H1 (cell line): ENCODE measurements at regions not wholly inside any gene's neighbourhood (a gene's known extent, or its start where the extent isn't known, plus 50 kb on each side); places are given as distances from the start of the nearest gene placed in this dataset.

Experiments used
- CTCF ChIA-PET: fragments of 300-600 bp; sonication (Branson Sonifier 250); formaldehyde crosslinking; loops from one replicate; lab custom pipeline; 2021; ENCODE audit not compliant: partially characterized antibody; lab: Charles Lee
- POLR2A ChIA-PET: fragments of 300-600 bp; sonication (Branson Sonifier 250); formaldehyde crosslinking; loops from one replicate; lab custom pipeline; 2021; ENCODE audit warnings: inconsistent platforms; ENCODE audit not compliant: partially characterized antibody; lab: Charles Lee
- DNase-seq, 2 experiments: peaks; one replicate each; pipeline versions ENCODE4 v3.0.0 to v3.0.0-alpha.2; 2010 to 2022; ENCODE audit warnings: low spot score in 2 of 2, low read depth in 1 of 2, mixed read lengths in 1 of 2
- FAIRE-seq: peaks from 2 replicates; lab custom pipeline; 2011; peaks lifted over from hg19 to GRCh38; lab: Jason Lieb, UNC
- H2AFZ ChIP-seq: 2 replicates; pipeline ENCODE4 v1.8.1; 2012; ENCODE audit warnings: low read length, inconsistent platforms
- H2AK5ac ChIP-seq: 2 replicates; pipeline ENCODE4 v1.6.1; 2013; ENCODE audit warnings: low read depth, low read length
- H2BK120ac ChIP-seq: replicated peaks from 2 replicates; pipeline ENCODE3; 2013; ENCODE audit warnings: low read depth, low read length, inconsistent platforms
- H2BK12ac ChIP-seq: 2 replicates; pipeline ENCODE4 v1.6.1; 2013; ENCODE audit warnings: low read depth, low read length
- H2BK15ac ChIP-seq: 2 replicates; pipeline ENCODE4 v1.6.1; 2013; ENCODE audit warnings: low read length
- H2BK20ac ChIP-seq: 2 replicates; pipeline ENCODE4 v1.6.1; 2013; ENCODE audit warnings: low read length
- H2BK5ac ChIP-seq: 2 replicates; pipeline ENCODE4 v1.6.1; 2013; ENCODE audit warnings: low read depth, low read length
- H3K14ac ChIP-seq: 2 replicates; pipeline ENCODE4 v1.6.1; 2013; ENCODE audit warnings: inconsistent platforms; ENCODE audit not compliant: insufficient read length
- H3K18ac ChIP-seq: 2 replicates; pipeline ENCODE4 v1.6.1; 2013; ENCODE audit warnings: low read length; ENCODE audit errors: extremely low read depth
- H3K23ac ChIP-seq: 2 replicates; pipeline ENCODE4 v1.6.1; 2013; ENCODE audit warnings: inconsistent platforms; ENCODE audit not compliant: insufficient read length
- H3K23me2 ChIP-seq: 2 replicates; pipeline ENCODE4 v1.6.1; 2013; ENCODE audit warnings: low read depth, low read length
- H3K27ac ChIP-seq: 2 replicates; pipeline ENCODE4 v1.6.1; 2011; ENCODE audit warnings: low read depth, low read length, inconsistent platforms
- H3K27me3 ChIP-seq, 4 experiments: replicated peaks in 1 of 4; 1 replicate in 1 of 4; 2 replicates in 3 of 4; pipeline versions ENCODE4 v1.6.1 to v1.8.1; 2011 to 2013; ENCODE audit warnings: low read length in 3 of 4, mild to moderate bottlenecking in 3 of 4, inconsistent platforms in 2 of 4, mixed read lengths in 2 of 4, moderate library complexity in 1 of 4; ENCODE audit not compliant: control insufficient read depth in 3 of 4, insufficient read depth in 3 of 4; ENCODE audit errors: extremely low read depth in 1 of 4
- H3K36me3 ChIP-seq, 4 experiments: 2 replicates each; pipeline versions ENCODE4 v1.6.1 to v1.8.1; 2011 to 2013; ENCODE audit warnings: mild to moderate bottlenecking in 4 of 4, low read length in 3 of 4, moderate library complexity in 2 of 4, control low read depth in 1 of 4, inconsistent platforms in 1 of 4; ENCODE audit not compliant: insufficient read depth in 4 of 4, control insufficient read depth in 2 of 4
- H3K4ac ChIP-seq: replicated peaks from 2 replicates; pipeline ENCODE3; 2013; ENCODE audit warnings: low read length, low read depth, mixed read lengths, inconsistent platforms; ENCODE audit not compliant: insufficient read length
- H3K4me1 ChIP-seq, 4 experiments: replicated peaks in 1 of 4; 1 replicate in 1 of 4; 2 replicates in 3 of 4; pipeline versions ENCODE4 v1.6.1 to v1.8.1; 2011 to 2013; ENCODE audit warnings: low read length in 3 of 4, inconsistent platforms in 2 of 4, mixed read lengths in 1 of 4; ENCODE audit not compliant: insufficient read depth in 4 of 4, control insufficient read depth in 3 of 4
- H3K4me2 ChIP-seq, 2 experiments: 2 replicates each; pipeline versions ENCODE4 v1.6.1 to v1.8.1; 2011 to 2013; ENCODE audit warnings: low read depth in 2 of 2, low read length in 2 of 2, control low read depth in 1 of 2, inconsistent platforms in 1 of 2, mild to moderate bottlenecking in 1 of 2; ENCODE audit not compliant: insufficient read depth in 1 of 2
- H3K4me3 ChIP-seq, 4 experiments: fragments of 200-600, 300-600 bp in 1 of 4; sonication (generic), shearing (Covaris generic), sonication (Bioruptor Twin) in 1 of 4; 2 replicates each; pipeline versions ENCODE4 v1.5.1 to v1.8.1; 2011 to 2016; ENCODE audit warnings: low read length in 4 of 4, low read depth in 3 of 4, control low read depth in 2 of 4, inconsistent platforms in 2 of 4, mild to moderate bottlenecking in 2 of 4, mixed read lengths in 1 of 4, moderate library complexity in 1 of 4; ENCODE audit not compliant: insufficient read depth in 2 of 4; ENCODE audit errors: extremely low read depth in 1 of 4
- H3K56ac ChIP-seq: replicated peaks from 2 replicates; pipeline ENCODE3; 2013; ENCODE audit warnings: low read depth, mild to moderate bottlenecking, mixed read lengths, low read length, inconsistent platforms; ENCODE audit not compliant: insufficient read length
- H3K79me1 ChIP-seq: 2 replicates; pipeline ENCODE4 v1.6.1; 2013; ENCODE audit warnings: low read depth, low read length, control low read depth
- H3K79me2 ChIP-seq, 2 experiments: 2 replicates each; pipeline versions ENCODE4 v1.6.1 to v1.8.1; 2012 to 2013; ENCODE audit warnings: low read length in 2 of 2, mild to moderate bottlenecking in 2 of 2, inconsistent platforms in 1 of 2; ENCODE audit not compliant: insufficient read depth in 2 of 2, control insufficient read depth in 1 of 2
- H3K9ac ChIP-seq, 4 experiments: replicated peaks in 1 of 4; 1 replicate in 1 of 4; 2 replicates in 3 of 4; pipeline versions ENCODE4 v1.6.1 to v1.8.1; 2011 to 2013; ENCODE audit warnings: low read depth in 3 of 4, low read length in 3 of 4, control low read depth in 2 of 4, mild to moderate bottlenecking in 2 of 4, moderate library complexity in 2 of 4, inconsistent platforms in 1 of 4; ENCODE audit errors: extremely low read depth in 1 of 4
- H3K9me3 ChIP-seq, 2 experiments: 2 replicates each; pipeline versions ENCODE4 v1.6.1 to v1.8.1; 2012 to 2013; ENCODE audit warnings: mild to moderate bottlenecking in 2 of 2, moderate library complexity in 2 of 2, control low read depth in 1 of 2, inconsistent platforms in 1 of 2, low read depth in 1 of 2, low read length in 1 of 2, mixed read lengths in 1 of 2; ENCODE audit not compliant: insufficient read depth in 2 of 2
- H4K20me1 ChIP-seq, 2 experiments: replicated peaks in 1 of 2; 2 replicates each; pipeline versions ENCODE3 to v1.8.1; 2011 to 2013; ENCODE audit warnings: inconsistent platforms in 2 of 2, low read length in 2 of 2, mild to moderate bottlenecking in 1 of 2; ENCODE audit not compliant: insufficient read depth in 2 of 2, control insufficient read depth in 1 of 2
- H4K5ac ChIP-seq: 2 replicates; pipeline ENCODE4 v1.6.1; 2013; ENCODE audit warnings: low read length, low read depth, mixed read lengths, inconsistent platforms; ENCODE audit not compliant: insufficient read length
- H4K8ac ChIP-seq: 2 replicates; pipeline ENCODE4 v1.8.0; 2013; ENCODE audit warnings: mild to moderate bottlenecking, moderate library complexity, low read length, inconsistent platforms; ENCODE audit not compliant: insufficient read depth; ENCODE audit errors: extremely low read depth
- H4K91ac ChIP-seq: replicated peaks from 2 replicates; pipeline ENCODE3; 2013; ENCODE audit warnings: low read length, mixed read lengths, inconsistent platforms; ENCODE audit not compliant: insufficient read length
- CHD2 ChIP-seq: IDR thresholded peaks from 2 replicates; pipeline ENCODE4 v1.6.1; 2012; ENCODE audit warnings: low read length, improper control_type of control experiment
- EZH2 ChIP-seq: fragments of 200-600 bp; sonication (generic); IDR thresholded peaks from 2 replicates; pipeline ENCODE4 v1.7.1; 2012; ENCODE audit warnings: low read depth, mild to moderate bottlenecking, moderate library complexity, low read length, inconsistent platforms; ENCODE audit not compliant: severe bottlenecking
- HDAC6 ChIP-seq: IDR thresholded peaks from one replicate; pipeline ENCODE4 v1.7.1; 2012; ENCODE audit warnings: low read depth, mild to moderate bottlenecking, inconsistent platforms, low read length, moderate library complexity
- SP1 ChIP-seq: IDR thresholded peaks from 2 replicates; pipeline ENCODE4 v1.6.1; 2011; ENCODE audit warnings: low read depth, low read length
- ZNF274 ChIP-seq: IDR thresholded peaks from 2 replicates; pipeline ENCODE4 v1.7.0; 2012; ENCODE audit warnings: low read length, borderline replicate concordance; ENCODE audit errors: extremely low read depth
- WGBS, 2 experiments: shearing (Covaris generic) in 1 of 2; methylation state at CpG; one replicate each; pipeline versions ENCODE4 v1.1.6 to v1.1.7; 2013 to 2015; ENCODE audit warnings: low lambda C conversion rate in 2 of 2, mixed read lengths in 2 of 2, inconsistent platforms in 1 of 2, low coverage in 1 of 2, missing lambda C conversion rate in 1 of 2; ENCODE audit not compliant: insufficient replicate concordance in 2 of 2, insufficient coverage in 1 of 2, insufficient read length in 1 of 2; ENCODE audit errors: extremely low coverage in 1 of 2, missing lambda C conversion rate in 1 of 2; 5-methylcytosine and 5-hydroxymethylcytosine counted together

GRCh38 chr2:7373156-7373555 is 455.9 kb downstream of the RNF144A start:
- 86% methylated on average over 1 of the region's 1 CpG; no CpG with 5 or more reads in 1 of the 2 experiments for WGBS, 2 experiments
- no peak overlapping the region for H2BK20ac ChIP-seq
- no peak overlapping the region for H4K91ac ChIP-seq
- no peak overlapping the region for H4K5ac ChIP-seq
- H2BK12ac ChIP-seq, result no peak overlapping the region
- H3K9ac ChIP-seq, result no peak overlapping the region
- H2BK120ac ChIP-seq, result no peak overlapping the region
- no peaks in the 10 kb centered on the region for H3K79me2 ChIP-seq
- no peak for TF ChIP-seq ZNF274
- no peak for TF ChIP-seq EZH2
- TF ChIP-seq CHD2, result no peak
- TF ChIP-seq HDAC6, result no peak
- no peak for TF ChIP-seq SP1
- DNase-seq, result no peak
- H3K56ac ChIP-seq, result no peak overlapping the region
- H3K79me1 ChIP-seq, result no peaks in the 10 kb centered on the region
- ChIA-PET CTCF (no interaction called here), POLR2A (no interaction called here)
- H3K4me2 ChIP-seq, result no peak overlapping the region
- no peak overlapping the region for H2AFZ ChIP-seq
- no peak overlapping the region for H3K18ac ChIP-seq
- no peak overlapping the region for H3K4me3 ChIP-seq
- H3K27me3 ChIP-seq, result no peaks in the 10 kb centered on the region
- H2AK5ac ChIP-seq, result no peak overlapping the region
- H3K23ac ChIP-seq, result no peak overlapping the region
- FAIRE-seq, result no peak
- H2BK5ac ChIP-seq, result no peak overlapping the region
- H2BK15ac ChIP-seq, result no peak overlapping the region
- H3K27ac ChIP-seq, result no peak overlapping the region
- H3K9me3 ChIP-seq, result peaks cover 4% of the 10 kb centered on the region in 2 experiments; a peak in 1 of 4 replicates
- H3K23me2 ChIP-seq, result no peaks in the 10 kb centered on the region
- no peak overlapping the region for H3K4ac ChIP-seq
- no peaks in the 10 kb centered on the region; a peak in 1 of 7 replicates for H3K4me1 ChIP-seq
- no peak overlapping the region for H4K8ac ChIP-seq
- H3K36me3 ChIP-seq, result no peaks in the 10 kb centered on the region; a peak in 1 of 8 replicates
- no peaks in the 10 kb centered on the region for H4K20me1 ChIP-seq
- no peak overlapping the region for H3K14ac ChIP-seq
